GM12874 (cell line): ENCODE measurements at regions not wholly inside any gene's neighbourhood (a gene's known extent, or its start where the extent isn't known, plus 50 kb on each side); places are given as distances from the start of the nearest gene placed in this dataset.

Source experiments
- CTCF ChIP-seq: IDR thresholded peaks from 2 replicates; pipeline ENCODE4 v1.5.1; 2011; ENCODE audit warnings: low read depth, mild to moderate bottlenecking, control low read depth, low read length, moderate library complexity; ENCODE audit not compliant: insufficient read depth

GRCh38 chr15:37792351-37792750 is 142.1 kb upstream of the TMCO5A start:
- TF ChIP-seq CTCF: no peak

- TF ChIP-seq CTCF: no peak
Observed at GRCh38 chr15:37793851-37794250, 140.6 kb upstream of the TMCO5A start.

GRCh38 chr15:37794947-37795346 is 139.5 kb upstream of the TMCO5A start:
- TF ChIP-seq CTCF: no peak

- TF ChIP-seq CTCF: no peak
Observed at GRCh38 chr15:37801529-37801928, 132.9 kb upstream of the TMCO5A start.

- no peak for TF ChIP-seq CTCF
Observed at GRCh38 chr15:37806808-37807207, 127.6 kb upstream of the TMCO5A start.

GRCh38 chr15:37810381-37810780 is 124.1 kb upstream of the TMCO5A start:
- no peak for TF ChIP-seq CTCF

GRCh38 chr15:37813306-37813705 is 121.1 kb upstream of the TMCO5A start:
- no peak for TF ChIP-seq CTCF
